Stimulated activated CD8-positive, alpha-beta memory T cell treated with anti-CD3 and anti-CD28 coated beads, Interleukin-4, amount 100 ng/mL, for 48 hours (primary cell): ENCODE measurements at regions not wholly inside any gene's neighbourhood (a gene's known extent, or its start where the extent isn't known, plus 50 kb on each side); places are given as distances from the start of the nearest gene placed in this dataset.
"Not testable (repeated sequence)": the region's sequence is repeated elsewhere in the genome, so short reads cannot be mapped to it uniquely, and the experiment has no call there.

Experiments
- DNase-seq: peaks from one replicate; pipeline ENCODE4 v3.0.0-alpha.2; 2020

- no peak for DNase-seq
These were observed 258.1 kb downstream of the PCNX1 start for GRCh38 chr14:71165121-71166031.

DNA sequence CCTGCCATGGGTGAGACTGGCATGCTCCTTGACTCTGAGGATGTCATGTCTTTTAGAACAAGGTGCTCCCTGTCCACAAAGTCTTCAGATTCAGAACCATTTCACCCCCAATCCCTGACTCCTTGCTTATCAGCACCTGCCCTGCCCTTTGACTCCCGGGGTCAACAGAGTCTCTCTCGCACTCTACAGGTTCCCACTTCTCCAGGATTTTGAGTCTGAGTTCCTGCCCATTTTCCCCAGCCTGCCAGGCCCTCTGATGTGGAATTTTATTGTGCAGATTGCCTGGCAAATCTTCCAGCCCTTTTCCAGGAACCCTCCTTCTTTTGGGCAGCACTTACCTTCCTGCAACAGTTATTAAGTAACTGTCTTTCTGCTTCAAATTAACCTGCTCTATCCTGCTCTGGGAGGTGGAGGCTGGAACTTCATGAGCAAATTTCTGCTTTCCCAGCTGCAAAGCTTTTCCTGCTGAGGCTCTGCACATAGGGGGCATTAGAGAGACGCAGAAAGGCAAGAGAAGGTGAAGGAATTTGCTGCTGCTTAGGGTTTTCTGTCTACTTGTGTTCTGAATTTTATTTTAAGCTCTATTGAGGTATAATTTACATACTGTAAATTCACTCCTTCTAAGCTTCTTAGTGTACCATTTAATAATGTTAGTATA is 259.1 kb downstream of the PCNX1 start:
- no peak for DNase-seq

- DNase-seq = not testable (repeated sequence)
These were observed 260.2 kb downstream of the PCNX1 start for GRCh38 chr14:71167325-71167950.

DNA sequence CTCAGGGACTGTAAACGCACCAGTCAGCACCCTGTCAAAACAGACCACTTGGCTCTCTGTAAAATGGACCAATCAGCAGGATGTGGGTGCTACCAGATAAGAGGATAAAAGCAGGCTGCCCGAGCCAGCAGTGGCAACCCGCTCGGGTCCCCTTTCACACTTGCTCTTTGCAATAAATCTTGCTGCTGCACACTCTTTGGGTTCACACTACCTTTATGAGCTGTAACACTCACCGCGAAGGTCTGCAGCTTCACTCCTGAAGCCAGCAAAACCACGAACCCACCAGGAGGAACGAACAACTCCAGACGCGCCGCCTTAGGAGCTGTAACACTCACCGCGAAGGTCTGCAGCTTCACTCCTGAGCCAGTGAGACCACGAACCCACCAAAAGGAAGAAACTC is 260.9 kb downstream of the PCNX1 start:
- DNase-seq = peak; percentile 61

- DNase-seq = no peak
These were observed 261.5 kb downstream of the PCNX1 start for GRCh38 chr14:71168564-71169427.

DNA sequence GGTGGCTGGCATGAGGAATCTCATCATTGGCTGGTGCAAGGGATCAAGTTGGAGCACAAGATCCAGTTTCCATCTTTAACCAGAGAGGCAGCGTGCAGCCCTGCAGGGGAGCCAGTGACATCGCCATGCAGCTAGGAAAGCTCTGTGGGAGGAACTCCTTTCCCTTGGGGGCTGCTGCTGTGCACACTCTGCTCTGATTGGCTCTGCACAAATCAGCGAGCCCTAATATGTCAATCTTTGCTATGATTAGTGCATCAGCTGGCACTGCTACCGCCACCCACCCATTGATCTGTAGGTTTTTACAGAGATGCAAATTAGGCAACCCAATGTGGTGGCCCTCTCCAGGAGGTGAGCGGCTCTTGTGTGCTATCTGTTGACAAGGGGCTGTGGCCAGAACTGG is 262.6 kb downstream of the PCNX1 start:
- DNase-seq = no peak

DNA sequence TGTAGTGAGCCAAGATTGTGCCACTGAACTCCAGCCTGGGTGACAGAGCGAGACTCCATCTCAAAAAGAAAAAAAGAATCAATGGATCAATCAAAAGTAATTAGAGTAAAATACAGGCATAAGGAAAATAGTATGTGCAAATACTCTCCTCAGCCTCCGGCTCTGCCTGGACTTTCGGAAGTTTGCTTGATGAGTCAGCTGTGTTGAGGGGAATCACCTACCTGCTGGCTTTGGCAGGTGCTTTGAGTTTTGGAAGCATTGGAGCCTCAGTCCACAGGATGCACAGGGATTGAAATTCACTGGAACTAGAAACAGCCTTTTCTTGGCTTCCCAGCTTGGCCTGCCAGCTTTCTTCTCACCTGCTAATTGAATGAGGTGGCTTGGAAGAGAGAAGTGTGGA is 268.2 kb downstream of the PCNX1 start:
- DNase-seq = no peak

- no peak for DNase-seq
These were observed 271.8 kb downstream of the PCNX1 start for GRCh38 chr14:71179066-71179465.

GRCh38 chr14:71180397-71180796 is 273.1 kb downstream of the PCNX1 start:
- no peak for DNase-seq

DNA sequence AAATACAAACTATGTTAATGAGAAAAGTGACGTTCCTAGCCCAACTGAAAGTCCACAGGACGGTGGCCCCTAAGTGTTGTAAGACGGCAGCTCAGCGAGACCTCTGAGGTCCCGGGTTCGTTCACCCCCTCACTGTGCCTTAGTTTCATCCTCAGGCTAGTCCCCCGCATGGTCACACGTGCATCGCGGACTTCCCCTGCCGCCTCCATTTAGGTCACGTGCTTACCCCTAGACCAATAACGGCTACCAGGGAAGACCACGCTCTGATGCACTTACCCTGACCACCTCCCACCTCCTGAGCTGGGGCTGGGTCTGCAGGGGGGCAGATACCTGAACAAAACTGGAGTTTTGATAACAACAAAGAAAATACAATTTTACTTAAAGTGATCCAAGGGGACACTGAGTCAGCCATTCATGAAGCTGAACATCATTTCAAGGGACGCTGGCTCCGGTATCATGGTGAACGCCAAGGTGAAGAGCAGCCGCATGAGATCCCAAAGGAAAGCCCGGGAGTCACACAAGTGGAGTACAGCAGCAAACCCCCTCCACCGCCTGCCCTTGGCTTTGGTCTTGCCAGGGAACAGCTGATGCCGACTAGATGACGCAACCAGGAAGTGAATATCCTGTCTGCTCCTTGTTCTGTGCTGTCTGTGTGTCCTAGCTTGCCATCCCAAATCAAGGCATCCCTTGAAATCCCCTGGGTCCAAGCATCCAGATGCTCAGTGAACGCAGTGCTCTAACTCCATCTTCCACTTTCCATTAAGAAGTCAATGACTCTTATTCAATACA is 274.1 kb downstream of the PCNX1 start:
- DNase-seq = no peak

DNA sequence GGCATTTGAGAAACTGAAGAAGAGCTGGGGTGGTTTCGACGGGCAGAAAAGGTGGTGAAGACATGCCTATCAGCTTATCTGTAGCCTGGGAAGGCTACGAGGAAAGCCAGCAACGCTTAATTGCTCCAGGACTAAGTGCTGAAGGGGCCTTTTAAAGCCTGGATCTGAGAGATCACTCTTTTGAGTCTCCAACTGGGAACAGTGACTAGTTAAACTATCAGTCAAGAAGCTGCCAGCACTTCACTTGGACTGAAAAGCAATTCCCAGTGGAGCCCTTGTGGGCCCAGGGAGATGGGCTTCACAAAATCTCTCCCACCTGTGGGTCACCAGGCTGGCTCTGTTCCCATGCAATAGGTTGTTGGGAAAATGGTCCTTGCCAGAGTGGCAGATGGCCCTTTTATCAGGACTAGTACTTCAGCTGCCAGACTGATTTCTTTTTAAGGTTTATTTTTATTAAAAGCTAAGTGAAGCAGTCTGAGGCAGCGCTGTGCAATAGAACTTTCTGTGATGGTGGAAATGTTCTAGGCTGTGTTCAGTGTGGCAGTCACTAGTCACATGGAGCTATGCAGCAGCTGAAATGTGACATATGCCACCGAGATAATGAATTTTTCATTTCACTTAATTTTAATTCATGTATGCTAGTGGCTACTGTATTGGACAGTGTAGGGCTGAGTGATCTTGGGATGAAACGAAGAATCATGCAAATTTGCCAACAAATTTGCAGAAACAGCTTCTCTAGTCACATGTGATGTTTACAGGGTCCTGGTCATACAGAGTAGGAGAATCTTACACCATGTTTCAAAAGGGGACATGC is 276.8 kb downstream of the PCNX1 start:
- DNase-seq = no peak

- no peak for DNase-seq
These were observed 278.4 kb downstream of the PCNX1 start for GRCh38 chr14:71185637-71186036.

- no peak for DNase-seq
These were observed 280.5 kb downstream of the PCNX1 start for GRCh38 chr14:71187633-71188356.

DNA sequence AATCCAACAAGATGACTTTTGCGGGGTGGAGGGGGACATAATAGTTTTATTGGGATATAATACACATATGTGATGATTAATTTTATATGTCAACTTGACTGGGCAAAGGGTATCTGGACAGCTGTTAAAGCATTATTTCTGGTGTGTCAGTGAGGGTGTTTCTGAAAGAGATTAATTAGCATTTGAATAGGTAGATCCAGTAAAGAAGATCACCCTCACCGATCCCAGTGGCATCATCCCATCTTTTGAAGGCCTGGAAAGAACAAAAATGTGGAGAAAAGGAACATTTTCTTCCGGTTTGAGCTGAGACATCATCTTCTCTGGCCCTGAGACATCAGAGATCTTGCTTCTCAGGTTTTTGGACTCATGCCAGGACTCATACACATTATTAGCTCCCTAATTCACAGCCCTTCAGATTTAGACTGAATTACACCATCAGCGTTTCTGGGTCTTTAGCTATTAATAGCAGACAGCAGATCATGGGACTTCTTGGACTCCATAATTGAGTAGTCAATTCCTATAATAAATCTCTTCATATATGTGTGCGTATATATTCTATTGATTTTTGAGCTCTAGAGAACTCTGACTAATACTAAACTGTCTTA is 283.6 kb downstream of the PCNX1 start:
- no peak for DNase-seq

- DNase-seq = no peak
These were observed 286.4 kb downstream of the PCNX1 start for GRCh38 chr14:71193663-71194062.

DNA sequence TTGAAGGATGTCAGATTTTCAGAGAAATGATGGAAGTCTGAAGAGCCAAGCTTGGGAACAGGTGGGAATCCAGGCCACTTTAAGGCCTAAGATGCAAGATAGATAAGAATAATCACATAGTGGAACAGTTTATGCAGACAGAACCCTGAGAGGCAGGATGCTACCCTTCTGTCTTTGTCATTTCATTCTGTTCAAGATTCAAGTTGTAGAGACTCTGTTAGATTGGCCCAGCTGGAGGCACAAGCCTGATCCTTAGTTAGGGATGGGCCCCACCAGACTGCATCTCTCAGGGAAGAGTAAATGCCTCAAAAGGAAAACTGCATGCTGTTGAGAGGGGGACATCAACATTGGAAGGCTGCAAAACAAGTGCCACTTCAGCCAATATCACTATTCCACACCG is 287.0 kb downstream of the PCNX1 start:
- no peak for DNase-seq

GRCh38 chr14:71196921-71197320 is 289.7 kb downstream of the PCNX1 start:
- no peak for DNase-seq

- no peak for DNase-seq
These were observed 291.4 kb downstream of the PCNX1 start for GRCh38 chr14:71198687-71199086.

GRCh38 chr14:71201840-71202239 is 294.6 kb downstream of the PCNX1 start:
- DNase-seq = no peak

- no peak for DNase-seq
These were observed 295.6 kb downstream of the PCNX1 start for GRCh38 chr14:71202881-71203280.
